NCI-H460 (cell line): ENCODE measurements at regions not wholly inside any gene's neighbourhood (a gene's known extent, or its start where the extent isn't known, plus 50 kb on each side); places are given as distances from the start of the nearest gene placed in this dataset.

Experiments used
- DNase-seq: peaks from one replicate; pipeline ENCODE4 v3.0.0-alpha.2; 2016; ENCODE audit warnings: low read depth; ENCODE audit errors: extremely low read depth

DNA sequence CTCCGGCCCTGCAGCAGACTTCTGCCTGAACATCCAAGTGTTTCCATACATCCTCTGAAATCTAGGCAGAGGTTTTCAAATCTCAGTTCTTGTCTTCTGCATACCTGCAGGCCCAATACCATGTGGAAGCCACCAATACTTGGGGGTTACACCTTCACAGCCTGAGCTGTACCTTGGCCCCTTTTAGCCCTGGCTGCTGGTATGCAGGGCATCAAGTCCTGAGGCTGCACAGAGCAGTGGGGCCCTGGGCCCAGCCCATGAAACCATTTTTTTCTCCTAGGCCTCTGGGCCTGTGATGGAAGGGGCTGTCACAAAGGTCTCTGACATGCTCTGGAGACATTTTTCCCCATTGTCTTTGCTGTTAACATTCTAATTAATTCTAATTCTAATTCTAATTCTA, 680.6 kb downstream of the ELAVL2 start:
- no peak for DNase-seq

DNA sequence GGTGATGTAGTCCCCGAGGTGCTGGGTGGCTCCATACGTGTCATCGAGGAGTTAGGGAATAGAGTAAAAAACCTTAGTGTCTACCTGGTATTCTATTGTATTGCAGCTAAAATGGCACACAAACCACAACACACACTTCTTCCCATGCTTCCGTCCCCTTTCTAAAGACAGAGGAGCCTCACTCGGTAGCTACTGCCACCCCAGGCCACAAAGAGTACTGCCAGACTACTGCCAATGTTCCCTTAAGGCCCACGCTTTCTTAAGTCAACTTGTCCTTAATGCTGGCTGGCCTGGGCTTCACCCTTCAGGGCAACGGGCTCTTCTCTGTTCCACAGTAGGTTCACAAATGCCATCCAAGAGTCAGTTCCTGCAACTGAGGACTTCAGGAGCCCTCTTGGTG, 673.0 kb downstream of the ELAVL2 start:
- no peak for DNase-seq

GRCh38 chr9:23160491-23160890, 665.5 kb downstream of the ELAVL2 start:
- no peak for DNase-seq

DNA sequence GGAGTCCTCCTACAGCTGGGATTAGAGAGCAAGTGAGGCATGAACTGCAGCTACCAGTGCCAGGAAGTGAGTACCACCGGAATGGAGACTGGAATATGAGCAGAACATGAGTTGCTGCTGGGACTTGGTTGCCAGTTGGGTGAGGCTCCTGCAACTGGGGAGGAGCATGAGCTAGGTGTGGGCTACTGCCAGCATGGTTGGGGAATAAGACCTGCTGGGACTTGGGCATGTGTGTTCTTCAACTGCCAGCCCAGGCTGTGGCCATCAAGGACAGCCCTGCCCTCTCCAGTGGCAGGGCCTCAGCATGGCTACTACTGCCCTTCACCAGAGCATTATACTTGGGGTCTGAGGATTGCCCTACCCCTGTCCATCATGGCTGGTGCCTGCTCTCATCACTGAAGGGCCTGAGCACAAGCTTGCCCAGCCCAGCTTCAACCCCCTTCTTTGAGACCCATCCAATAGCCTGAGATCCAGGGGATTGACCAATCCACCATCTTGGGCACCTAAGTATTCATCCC, 665.0 kb downstream of the ELAVL2 start:
- DNase-seq: no peak

GRCh38 chr9:23162789-23163188, 663.3 kb downstream of the ELAVL2 start:
- no peak for DNase-seq

GRCh38 chr9:23171479-23171878, 654.6 kb downstream of the ELAVL2 start:
- no peak for DNase-seq

GRCh38 chr9:23172206-23172605, 653.8 kb downstream of the ELAVL2 start:
- no peak for DNase-seq

DNA sequence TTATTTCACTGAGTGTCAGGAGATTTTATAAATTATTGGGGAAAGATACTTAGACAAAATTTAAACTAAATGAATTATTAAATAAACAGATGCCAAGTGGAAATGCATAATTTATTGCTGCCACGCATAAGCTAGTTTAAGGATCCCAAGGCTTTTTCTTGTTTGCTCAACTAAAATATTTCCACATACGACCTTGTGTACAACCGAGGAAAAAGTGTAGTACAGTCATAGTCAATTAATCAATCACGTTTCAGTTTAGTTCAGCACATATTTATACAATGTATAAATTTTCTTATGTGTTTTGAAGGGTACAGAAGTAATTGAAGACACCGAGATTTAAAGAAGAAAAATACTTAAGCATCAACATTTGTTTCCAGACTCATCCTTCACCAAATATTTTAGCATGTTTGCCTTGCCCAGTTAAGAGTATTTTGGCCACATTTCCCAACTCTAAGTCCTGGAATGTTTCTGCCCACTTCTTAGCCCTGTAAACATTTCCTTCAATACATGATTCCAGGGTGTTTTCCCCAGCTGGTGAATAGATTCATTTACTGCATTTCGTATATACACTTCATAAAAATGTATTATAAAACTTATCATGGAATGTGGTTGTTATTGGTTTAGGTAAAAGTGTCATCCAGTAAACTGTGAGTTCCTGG, 652.9 kb downstream of the ELAVL2 start:
- no peak for DNase-seq

DNA sequence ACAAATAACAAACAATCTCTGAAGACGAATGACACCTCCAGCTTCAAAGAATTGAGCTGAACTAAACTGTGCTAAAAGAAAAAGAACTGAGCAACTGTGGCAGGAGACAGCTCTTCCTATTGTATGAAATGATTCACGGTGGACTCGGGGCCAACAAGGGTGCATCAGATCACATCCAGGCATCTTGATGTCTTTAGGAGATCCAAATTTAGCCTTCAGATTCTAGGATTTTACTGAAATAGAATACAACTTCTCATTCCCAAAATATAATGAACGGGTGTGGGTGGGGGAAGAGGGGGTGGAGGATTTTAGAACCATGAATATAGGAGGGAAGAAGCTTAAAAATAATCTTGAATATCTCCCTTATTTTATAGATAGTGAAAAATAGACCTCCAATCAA, 631.8 kb downstream of the ELAVL2 start:
- DNase-seq: no peak

DNA sequence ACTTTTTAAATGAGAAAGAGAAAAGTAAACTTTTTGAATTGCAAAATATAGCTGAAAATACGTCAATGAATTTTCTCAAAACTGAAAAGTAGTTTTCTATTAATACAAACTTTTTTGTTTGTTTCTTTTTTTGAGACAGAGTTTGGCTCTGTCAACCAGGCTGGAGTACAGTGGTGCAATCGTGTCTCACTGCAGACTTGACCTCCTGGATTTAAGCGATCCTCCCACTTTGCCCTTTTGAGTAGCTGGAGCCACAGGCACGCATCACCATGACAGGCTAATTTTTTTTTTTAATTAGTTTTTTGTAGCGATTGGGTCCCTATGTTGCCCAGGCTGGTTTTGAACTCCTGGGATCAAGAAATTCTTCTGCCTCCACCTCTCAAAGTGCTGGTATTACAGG, 610.4 kb downstream of the ELAVL2 start:
- DNase-seq: no peak

- DNase-seq: no peak
Observed at GRCh38 chr9:23219471-23219870, 606.6 kb downstream of the ELAVL2 start.

- no peak for DNase-seq
Observed at GRCh38 chr9:23220171-23220570, 605.9 kb downstream of the ELAVL2 start.

- DNase-seq: no peak
Observed at GRCh38 chr9:23220957-23221356, 605.1 kb downstream of the ELAVL2 start.

- no peak for DNase-seq
Observed at GRCh38 chr9:23229890-23230317, 596.1 kb downstream of the ELAVL2 start.

- no peak for DNase-seq
Observed at GRCh38 chr9:23232831-23233230, 593.2 kb downstream of the ELAVL2 start.

GRCh38 chr9:23243523-23243922, 582.5 kb downstream of the ELAVL2 start:
- DNase-seq: no peak

DNA sequence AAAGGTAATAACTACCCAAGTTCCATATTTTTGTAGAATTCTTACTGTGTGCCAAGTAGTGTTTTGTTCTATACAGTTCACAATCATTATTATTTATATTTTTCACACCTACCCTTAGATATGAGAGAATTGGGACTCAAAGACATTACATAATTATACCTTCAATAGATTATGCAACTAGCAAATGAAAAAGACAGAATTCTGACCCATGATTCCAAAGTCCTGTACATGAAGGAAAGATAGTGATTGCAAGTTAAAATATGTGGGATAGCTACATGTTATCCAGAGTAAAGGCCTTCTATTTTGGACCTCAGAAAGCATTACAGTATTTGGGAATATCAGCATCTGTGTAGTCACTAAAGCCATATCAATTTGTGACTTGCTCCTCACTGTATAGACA, 581.0 kb downstream of the ELAVL2 start:
- no peak for DNase-seq

GRCh38 chr9:23254404-23255184, 571.4 kb downstream of the ELAVL2 start:
- DNase-seq: no peak

DNA sequence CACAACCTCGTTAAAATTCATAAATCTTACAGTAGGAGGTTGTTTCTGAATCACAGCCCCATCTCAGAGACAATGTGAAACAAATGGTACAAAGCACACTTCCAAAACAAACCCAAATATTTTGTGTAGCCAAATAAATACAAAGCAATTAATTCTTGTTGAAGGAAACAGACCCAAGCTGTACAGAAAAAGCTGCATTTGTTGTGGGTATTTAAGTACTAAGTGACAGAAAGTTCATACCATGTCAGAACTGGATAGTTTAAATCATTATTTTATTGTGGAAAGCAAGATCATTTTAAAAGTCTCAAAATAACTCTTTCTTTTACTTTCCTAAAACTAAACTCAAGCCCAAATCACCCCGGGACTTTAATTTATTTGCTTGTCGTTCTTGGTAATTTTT, 570.7 kb downstream of the ELAVL2 start:
- DNase-seq: no peak

GRCh38 chr9:23258569-23258968, 567.5 kb downstream of the ELAVL2 start:
- DNase-seq: no peak

GRCh38 chr9:23278561-23278960, 547.5 kb downstream of the ELAVL2 start:
- no peak for DNase-seq

- DNase-seq: no peak
Observed at GRCh38 chr9:23287390-23287789, 538.6 kb downstream of the ELAVL2 start.
